Pancreas (tissue), 10 donors: ENCODE measurements at regions not wholly inside any gene's neighbourhood (a gene's known extent, or its start where the extent isn't known, plus 50 kb on each side); places are given as distances from the start of the nearest gene placed in this dataset.

Experiments
- ATAC-seq, 4 donors: fragments of 200-7000 bp; cut with Tn5 transposase; one replicate each; pipeline versions ENCODE4 v1.8.0 to v1.9.1; 2020; ENCODE audit warnings: mild to moderate bottlenecking in 4 of 4, moderate library complexity in 4 of 4
- DNase-seq, 6 donors: peaks; one replicate each; pipeline ENCODE4 v3.0.0-alpha.2; 2020
- FAIRE-seq: peaks from 2 replicates; lab custom pipeline; 2012; peaks lifted over from hg19 to GRCh38; lab: Jason Lieb, UNC
- H3K27ac ChIP-seq, 4 donors: fragments of 200-600 bp; sonication (generic); 1 replicate in 3 of 4; 2 replicates in 1 of 4; pipeline versions ENCODE4 v1.5.0 to v1.8.0; 2020
- H3K27me3 ChIP-seq, 4 donors: fragments of 200-600 bp; one replicate each; pipeline ENCODE4 v1.8.0; 2021
- H3K36me3 ChIP-seq, 3 donors: fragments of 200-600 bp; sonication (generic) in 1 of 3; one replicate each; pipeline versions ENCODE4 v1.5.0 to v1.8.0; 2020 to 2021
- H3K4me1 ChIP-seq, 3 donors: fragments of 200-600 bp; one replicate each; pipeline ENCODE4 v1.8.0; 2021
- H3K4me3 ChIP-seq, 4 donors: fragments of 200-600 bp; sonication (generic) in 2 of 4; one replicate each; pipeline versions ENCODE4 v1.5.0 to v1.8.0; 2020 to 2021
- H3K9me3 ChIP-seq, 4 donors: fragments of 200-600 bp; one replicate each; pipeline ENCODE4 v1.8.0; 2021
- WGBS, 2 donors: extraction: QIAGEN DNeasy Blood & Tissue Kit; methylation state at CpG; one replicate each; pipeline ENCODE4 v1.1.7; 2013; 5-methylcytosine and 5-hydroxymethylcytosine counted together
- intact Hi-C, 3 donors: fragments of 100-400 bp; cut with DNase I; formaldehyde crosslinking; loops; one replicate each; pipeline versions ENCODE4 v1.11.1 to v1.14.2; 2022
- TF ChIP-seq, protein P1 (sequence below), 4 donors: fragments of 200-600 bp; sonication (generic) in 3 of 4; IDR thresholded peaks; one replicate each; pipeline versions ENCODE4 v1.5.0 to v1.8.0; 2021; ENCODE audit warnings: antibody characterized with exemption in 4 of 4
- donor health status: healthy with polysubstance abuse.
- donor health status: DM: no; HTN: no; CAD: no; lungs with moderate emphysema.
- donor health status: DM: no; HTN: no; CAD: no.
- donor health status: control.
- donor health status: control.
- donor health status: Bipolar disorder and iron deficiency.
- donor health status: DM: yes; HTN: yes; CAD: no.
- donor health status: DM: no; HTN: no; CAD: no.
- donor health status: DM: no; HTN: no; CAD: no.
- donor health status: DM: yes; HTN: yes; CAD: no.

DNA sequence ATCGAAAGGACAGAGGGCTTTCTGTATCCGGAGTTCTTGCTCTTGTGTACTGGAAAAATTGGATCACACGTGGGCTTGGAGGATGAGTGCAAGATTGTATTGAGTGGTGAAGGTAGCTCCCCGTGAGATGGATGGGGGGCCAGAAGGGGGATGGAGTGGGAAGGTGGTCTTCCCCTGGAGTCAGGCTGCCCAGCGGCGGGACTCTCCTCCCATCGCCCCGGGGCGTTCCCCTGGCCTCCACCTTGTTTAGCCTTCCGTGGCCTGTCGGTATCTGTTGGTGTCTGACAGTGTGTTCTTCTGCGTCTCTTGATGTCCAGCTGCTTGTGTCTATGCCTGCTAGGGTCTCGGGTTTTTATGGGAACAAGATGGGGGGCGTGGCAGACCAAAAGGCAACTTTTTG lies 54.6 kb upstream of the GABRA6 start:
- H3K36me3 ChIP-seq: no peaks in the 10 kb centered on the region
- TF ChIP-seq, protein P1, sequence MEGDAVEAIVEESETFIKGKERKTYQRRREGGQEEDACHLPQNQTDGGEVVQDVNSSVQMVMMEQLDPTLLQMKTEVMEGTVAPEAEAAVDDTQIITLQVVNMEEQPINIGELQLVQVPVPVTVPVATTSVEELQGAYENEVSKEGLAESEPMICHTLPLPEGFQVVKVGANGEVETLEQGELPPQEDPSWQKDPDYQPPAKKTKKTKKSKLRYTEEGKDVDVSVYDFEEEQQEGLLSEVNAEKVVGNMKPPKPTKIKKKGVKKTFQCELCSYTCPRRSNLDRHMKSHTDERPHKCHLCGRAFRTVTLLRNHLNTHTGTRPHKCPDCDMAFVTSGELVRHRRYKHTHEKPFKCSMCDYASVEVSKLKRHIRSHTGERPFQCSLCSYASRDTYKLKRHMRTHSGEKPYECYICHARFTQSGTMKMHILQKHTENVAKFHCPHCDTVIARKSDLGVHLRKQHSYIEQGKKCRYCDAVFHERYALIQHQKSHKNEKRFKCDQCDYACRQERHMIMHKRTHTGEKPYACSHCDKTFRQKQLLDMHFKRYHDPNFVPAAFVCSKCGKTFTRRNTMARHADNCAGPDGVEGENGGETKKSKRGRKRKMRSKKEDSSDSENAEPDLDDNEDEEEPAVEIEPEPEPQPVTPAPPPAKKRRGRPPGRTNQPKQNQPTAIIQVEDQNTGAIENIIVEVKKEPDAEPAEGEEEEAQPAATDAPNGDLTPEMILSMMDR (IDR thresholded peaks at IDR 0.05): no peak
- WGBS, 2 donors: 76 to 82% methylated on average over 12 to 14 of the region's 14 CpGs
- FAIRE-seq (no peak), DNase-seq (peak in 1 of 6 donors; percentile 36), ATAC-seq (no peak)
- H3K27ac ChIP-seq: no peak overlapping the region
- H3K4me3 ChIP-seq: no peak overlapping the region
- no peaks in the 10 kb centered on the region for H3K4me1 ChIP-seq
- H3K9me3 ChIP-seq: no peaks in the 10 kb centered on the region
- H3K27me3 ChIP-seq: no peaks in the 10 kb centered on the region
- intact Hi-C loops: no loop called here

DNA sequence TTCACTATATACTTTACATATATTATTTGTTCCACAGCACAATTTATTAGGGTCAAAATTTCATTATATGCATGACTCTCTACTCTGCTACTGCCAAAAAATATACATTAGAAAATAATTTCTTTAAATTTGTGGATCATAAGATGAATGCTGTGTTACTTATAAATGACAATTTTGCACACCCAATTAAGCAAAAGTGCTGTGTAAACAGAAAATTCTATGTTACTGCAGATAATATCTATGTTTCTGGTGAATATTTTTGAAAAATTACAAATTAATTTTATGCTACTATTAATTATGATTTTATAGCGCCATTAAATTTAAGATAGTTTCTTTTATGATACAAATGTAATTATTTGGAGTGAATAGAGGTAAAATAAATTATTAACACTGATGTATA lies 59.8 kb upstream of the GABRA6 start:
- Histone ChIP-seq H3K27ac (no peak overlapping the region), H3K36me3 (no peaks in the 10 kb centered on the region), H3K4me3 (no peak overlapping the region), H3K27me3 (no peaks in the 10 kb centered on the region), H3K9me3 (no peaks in the 10 kb centered on the region), H3K4me1 (no peaks in the 10 kb centered on the region)
- TF ChIP-seq, protein P1 (IDR thresholded peaks at IDR 0.05): no peak
- intact Hi-C loops: no loop called here
- WGBS, 2 donors: 56 to 75% methylated on average over 1 of the region's 1 CpG
- ATAC-seq (no peak), DNase-seq (no peak), FAIRE-seq (peak; percentile 17)

DNA sequence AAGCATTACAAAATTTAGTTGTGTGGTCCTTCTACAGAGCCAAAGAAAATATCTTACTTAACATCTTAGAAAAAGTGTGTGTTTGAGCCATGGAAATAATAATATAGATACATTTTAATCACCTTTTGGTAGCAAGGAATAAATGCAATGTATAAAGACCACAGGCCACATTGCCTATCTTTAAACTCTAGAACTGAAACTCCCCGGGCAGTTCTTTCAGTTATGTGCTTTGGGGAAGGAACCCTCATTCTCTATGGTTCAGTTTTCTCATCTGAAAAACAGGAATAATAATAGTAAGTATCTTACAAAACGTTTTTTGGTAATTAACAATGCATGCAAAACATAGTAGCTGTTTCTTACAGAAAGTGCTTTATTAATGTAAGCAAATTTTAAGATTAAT lies 67.8 kb upstream of the GABRB2 start:
- Histone ChIP-seq H3K27me3 (no peaks in the 10 kb centered on the region), H3K4me3 (no peak overlapping the region), H3K27ac (no peak overlapping the region), H3K9me3 (no peaks in the 10 kb centered on the region), H3K36me3 (no peaks in the 10 kb centered on the region), H3K4me1 (no peaks in the 10 kb centered on the region)
- DNase-seq (no peak), FAIRE-seq (no peak), ATAC-seq (no peak)
- intact Hi-C loops: no loop called here
- TF ChIP-seq, protein P1 (IDR thresholded peaks at IDR 0.05): no peak
- 47 to 52% methylated on average over 2 of the region's 2 CpGs for WGBS, 2 donors

DNA sequence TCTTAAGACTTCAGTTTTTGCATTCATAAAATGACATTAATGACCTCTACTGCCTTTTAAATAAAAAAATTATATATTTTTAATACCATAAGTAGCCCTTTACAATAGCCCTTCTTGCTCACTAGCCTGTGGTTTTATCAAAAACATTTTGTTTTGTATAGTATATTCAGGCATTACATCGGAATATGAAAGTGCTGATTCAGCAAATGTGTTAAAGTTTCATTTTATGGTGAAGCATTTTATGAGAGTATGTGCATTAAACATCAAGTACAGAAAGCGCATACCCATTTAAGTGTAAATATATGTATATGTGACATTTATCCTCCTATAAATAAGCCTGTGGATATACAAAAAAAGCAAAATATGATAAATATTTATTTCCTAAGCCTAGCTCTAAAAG lies 56.2 kb upstream of the GABRB2 start:
- Histone ChIP-seq H3K27ac (no peak overlapping the region), H3K9me3 (no peaks in the 10 kb centered on the region), H3K4me1 (no peaks in the 10 kb centered on the region), H3K27me3 (no peaks in the 10 kb centered on the region), H3K36me3 (no peaks in the 10 kb centered on the region), H3K4me3 (no peak overlapping the region)
- TF ChIP-seq, protein P1 (IDR thresholded peaks at IDR 0.05): no peak
- ATAC-seq (no peak), FAIRE-seq (no peak), DNase-seq (no peak)
- intact Hi-C loops: no loop called here
- WGBS, 2 donors: 93 to 96% methylated on average over 2 of the region's 2 CpGs

DNA sequence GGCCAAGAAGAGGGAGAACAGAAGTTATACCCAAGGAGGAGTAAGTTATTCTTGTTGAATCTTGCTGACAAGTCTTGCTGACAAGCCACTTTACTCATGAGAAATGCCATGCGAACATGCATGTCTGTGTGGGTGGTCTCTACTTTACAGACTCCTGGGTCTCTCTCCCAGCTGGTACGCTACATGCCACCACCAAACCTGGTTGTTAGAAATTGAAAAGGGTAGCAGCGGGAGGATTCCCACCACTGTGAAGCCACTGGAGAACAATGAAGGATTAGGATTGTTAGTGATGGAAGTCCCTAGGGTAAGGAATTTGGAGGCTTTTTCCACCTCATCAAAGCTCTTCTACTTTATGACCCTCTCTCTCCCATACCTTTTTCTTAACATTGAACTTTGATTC lies 53.6 kb upstream of the GABRB2 start:
- intact Hi-C loops: no loop called here
- TF ChIP-seq, protein P1 (IDR thresholded peaks at IDR 0.05): no peak
- H3K36me3 ChIP-seq: no peaks in the 10 kb centered on the region
- no peak overlapping the region for H3K27ac ChIP-seq
- FAIRE-seq: no peak
- no peak for DNase-seq
- no peaks in the 10 kb centered on the region for H3K27me3 ChIP-seq
- WGBS, 2 donors: 82 to 88% methylated on average over 3 of the region's 3 CpGs
- no peaks in the 10 kb centered on the region for H3K9me3 ChIP-seq
- H3K4me3 ChIP-seq: no peak overlapping the region
- no peak for ATAC-seq
- H3K4me1 ChIP-seq: no peaks in the 10 kb centered on the region
